ENCODE measurements at regions not wholly inside any gene's neighbourhood (a gene's known extent, or its start where the extent isn't known, plus 50 kb on each side); places are given as distances from the start of the nearest gene placed in this dataset.

DNA sequence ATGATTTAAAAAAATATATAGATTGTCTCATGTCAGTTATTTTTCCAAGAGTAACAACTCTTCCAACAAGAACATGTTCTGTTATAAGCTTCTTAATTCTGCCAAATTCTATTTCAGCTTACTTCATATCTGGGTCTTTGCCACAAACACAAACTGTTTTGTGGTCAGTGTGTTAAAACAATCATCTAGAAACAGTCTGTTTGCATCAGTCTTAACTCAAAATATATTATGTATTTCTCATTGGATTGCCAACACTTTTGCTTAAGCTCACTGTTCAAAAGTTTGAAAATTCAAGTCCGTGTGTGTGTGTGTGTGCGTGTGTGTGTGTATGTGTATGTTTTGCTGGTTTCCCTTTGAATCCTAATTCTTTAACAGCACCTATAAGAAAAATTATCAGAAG, 752.3 kb upstream of the NDST4 start:
- no peaks in the 10 kb centered on the region for H3K4me1 ChIP-seq (ENCODE audit: insufficient read depth)
- TF ChIP-seq JUNB (IDR thresholded peaks at IDR 0.05; ENCODE audit: unreplicated experiment) (no peak), EZH2 (IDR thresholded peaks at IDR 0.05; ENCODE audit: low read depth, unreplicated experiment) (no peak), REST (IDR thresholded peaks at IDR 0.05; ENCODE audit: unreplicated experiment) (no peak), ZNF114 (CRISPR knock-in tag; IDR thresholded peaks at IDR 0.05) (no peak), POLR2AphosphoS5 (IDR thresholded peaks at IDR 0.05; ENCODE audit: low read depth) (no peak), ETS1 (IDR thresholded peaks at IDR 0.05) (no peak), CTCF (conservative IDR thresholded peaks at IDR 0.05; ENCODE audit: low read depth in 2 of 2) (no peak), EZH2phosphoT487 (IDR thresholded peaks at IDR 0.05; ENCODE audit: unreplicated experiment) (no peak), NANOG (IDR thresholded peaks at IDR 0.05; ENCODE audit: borderline replicate concordance) (no peak), CREB1 (CRISPR knock-in tag; IDR thresholded peaks at IDR 0.05; ENCODE audit: low read depth) (no peak), ZNF331 (CRISPR knock-in tag; IDR thresholded peaks at IDR 0.05; ENCODE audit: low read depth) (no peak), STAT1 (IDR thresholded peaks at IDR 0.05; ENCODE audit: unreplicated experiment) (no peak)
- TF ChIP-seq, protein P1, sequence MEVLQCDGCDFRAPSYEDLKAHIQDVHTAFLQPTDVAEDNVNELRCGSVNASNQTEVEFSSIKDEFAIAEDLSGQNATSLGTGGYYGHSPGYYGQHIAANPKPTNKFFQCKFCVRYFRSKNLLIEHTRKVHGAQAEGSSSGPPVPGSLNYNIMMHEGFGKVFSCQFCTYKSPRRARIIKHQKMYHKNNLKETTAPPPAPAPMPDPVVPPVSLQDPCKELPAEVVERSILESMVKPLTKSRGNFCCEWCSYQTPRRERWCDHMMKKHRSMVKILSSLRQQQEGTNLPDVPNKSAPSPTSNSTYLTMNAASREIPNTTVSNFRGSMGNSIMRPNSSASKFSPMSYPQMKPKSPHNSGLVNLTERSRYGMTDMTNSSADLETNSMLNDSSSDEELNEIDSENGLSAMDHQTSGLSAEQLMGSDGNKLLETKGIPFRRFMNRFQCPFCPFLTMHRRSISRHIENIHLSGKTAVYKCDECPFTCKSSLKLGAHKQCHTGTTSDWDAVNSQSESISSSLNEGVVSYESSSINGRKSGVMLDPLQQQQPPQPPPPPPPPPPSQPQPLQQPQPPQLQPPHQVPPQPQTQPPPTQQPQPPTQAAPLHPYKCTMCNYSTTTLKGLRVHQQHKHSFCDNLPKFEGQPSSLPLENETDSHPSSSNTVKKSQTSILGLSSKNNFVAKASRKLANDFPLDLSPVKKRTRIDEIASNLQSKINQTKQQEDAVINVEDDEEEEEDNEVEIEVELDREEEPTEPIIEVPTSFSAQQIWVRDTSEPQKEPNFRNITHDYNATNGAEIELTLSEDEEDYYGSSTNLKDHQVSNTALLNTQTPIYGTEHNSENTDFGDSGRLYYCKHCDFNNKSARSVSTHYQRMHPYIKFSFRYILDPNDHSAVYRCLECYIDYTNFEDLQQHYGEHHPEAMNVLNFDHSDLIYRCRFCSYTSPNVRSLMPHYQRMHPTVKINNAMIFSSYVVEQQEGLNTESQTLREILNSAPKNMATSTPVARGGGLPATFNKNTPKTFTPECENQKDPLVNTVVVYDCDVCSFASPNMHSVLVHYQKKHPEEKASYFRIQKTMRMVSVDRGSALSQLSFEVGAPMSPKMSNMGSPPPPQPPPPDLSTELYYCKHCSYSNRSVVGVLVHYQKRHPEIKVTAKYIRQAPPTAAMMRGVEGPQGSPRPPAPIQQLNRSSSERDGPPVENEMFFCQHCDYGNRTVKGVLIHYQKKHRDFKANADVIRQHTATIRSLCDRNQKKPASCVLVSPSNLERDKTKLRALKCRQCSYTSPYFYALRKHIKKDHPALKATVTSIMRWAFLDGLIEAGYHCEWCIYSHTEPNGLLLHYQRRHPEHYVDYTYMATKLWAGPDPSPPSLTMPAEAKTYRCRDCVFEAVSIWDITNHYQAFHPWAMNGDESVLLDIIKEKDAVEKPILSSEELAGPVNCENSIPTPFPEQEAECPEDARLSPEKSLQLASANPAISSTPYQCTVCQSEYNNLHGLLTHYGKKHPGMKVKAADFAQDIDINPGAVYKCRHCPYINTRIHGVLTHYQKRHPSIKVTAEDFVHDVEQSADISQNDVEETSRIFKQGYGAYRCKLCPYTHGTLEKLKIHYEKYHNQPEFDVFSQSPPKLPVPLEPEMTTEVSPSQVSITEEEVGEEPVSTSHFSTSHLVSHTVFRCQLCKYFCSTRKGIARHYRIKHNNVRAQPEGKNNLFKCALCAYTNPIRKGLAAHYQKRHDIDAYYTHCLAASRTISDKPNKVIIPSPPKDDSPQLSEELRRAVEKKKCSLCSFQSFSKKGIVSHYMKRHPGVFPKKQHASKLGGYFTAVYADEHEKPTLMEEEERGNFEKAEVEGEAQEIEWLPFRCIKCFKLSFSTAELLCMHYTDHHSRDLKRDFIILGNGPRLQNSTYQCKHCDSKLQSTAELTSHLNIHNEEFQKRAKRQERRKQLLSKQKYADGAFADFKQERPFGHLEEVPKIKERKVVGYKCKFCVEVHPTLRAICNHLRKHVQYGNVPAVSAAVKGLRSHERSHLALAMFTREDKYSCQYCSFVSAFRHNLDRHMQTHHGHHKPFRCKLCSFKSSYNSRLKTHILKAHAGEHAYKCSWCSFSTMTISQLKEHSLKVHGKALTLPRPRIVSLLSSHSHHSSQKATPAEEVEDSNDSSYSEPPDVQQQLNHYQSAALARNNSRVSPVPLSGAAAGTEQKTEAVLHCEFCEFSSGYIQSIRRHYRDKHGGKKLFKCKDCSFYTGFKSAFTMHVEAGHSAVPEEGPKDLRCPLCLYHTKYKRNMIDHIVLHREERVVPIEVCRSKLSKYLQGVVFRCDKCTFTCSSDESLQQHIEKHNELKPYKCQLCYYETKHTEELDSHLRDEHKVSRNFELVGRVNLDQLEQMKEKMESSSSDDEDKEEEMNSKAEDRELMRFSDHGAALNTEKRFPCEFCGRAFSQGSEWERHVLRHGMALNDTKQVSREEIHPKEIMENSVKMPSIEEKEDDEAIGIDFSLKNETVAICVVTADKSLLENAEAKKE (CRISPR knock-in tag; IDR thresholded peaks at IDR 0.05): no peak
- H3K36me3 ChIP-seq (ENCODE audit: insufficient read depth): no peaks in the 10 kb centered on the region
- no peaks in the 10 kb centered on the region for H4K20me1 ChIP-seq (replicated peaks; ENCODE audit: insufficient read depth)
- ATAC-seq: no peak
- H3K4me1 Mint-ChIP-seq: no peaks in the 10 kb centered on the region
- no peak overlapping the region for H3K4me3 Mint-ChIP-seq
- no peaks in the 10 kb centered on the region for H3K27me3 ChIP-seq (ENCODE audit: insufficient read depth)
- no peaks in the 10 kb centered on the region for H3K9me2 ChIP-seq (ENCODE audit: insufficient read depth)
- no peaks in the 10 kb centered on the region for H3K79me2 ChIP-seq (replicated peaks; ENCODE audit: insufficient read depth)
- H3K9me3 Mint-ChIP-seq: no peaks in the 10 kb centered on the region
- H3K27me3 Mint-ChIP-seq (ENCODE audit: insufficient read depth, low read depth, poor library complexity): peaks cover 1% of the 10 kb centered on the region
- no peak overlapping the region for H3K4me3 ChIP-seq
- H3K36me3 Mint-ChIP-seq (ENCODE audit: low read depth): no peaks in the 10 kb centered on the region
- no peak for DNase-seq (ENCODE audit: low spot score)
- H2AFZ ChIP-seq: no peak overlapping the region
- H3K27ac Mint-ChIP-seq: no peak overlapping the region
- no peak overlapping the region for H3K4me2 ChIP-seq
- no peaks in the 10 kb centered on the region for H3F3A ChIP-seq (replicated peaks; ENCODE audit: low read depth)
- H3K27ac ChIP-seq (ENCODE audit: low read depth): no peak overlapping the region

Data from GM23338 (cell line).